Endothelial cell of umbilical vein (primary cell): ENCODE measurements at regions not wholly inside any gene's neighbourhood (a gene's known extent, or its start where the extent isn't known, plus 50 kb on each side); places are given as distances from the start of the nearest gene placed in this dataset.

Source experiments
- BruUV-seq: library from RNA; stranded (reverse); fragments of 400-500 nt; replicated peaks from 2 replicates; lab custom pipeline; 2021; lab: Mats Ljungman, UMichigan
- CTCF ChIA-PET: fragments of 300-600, 350-600 bp; sonication (Branson Sonifier 250); formaldehyde crosslinking; loops from one replicate; lab custom pipeline; 2021; ENCODE audit warnings: antibody characterized with exemption, inconsistent platforms; lab: Charles Lee
- POLR2A ChIA-PET: fragments of 300-600, 350-600 bp; sonication (Branson Sonifier 250); formaldehyde crosslinking; loops from one replicate; lab custom pipeline; 2021; ENCODE audit warnings: antibody characterized with exemption, inconsistent platforms; lab: Charles Lee
- DNase-seq: peaks from one replicate; pipeline ENCODE4 v3.0.0-alpha.2; 2011; ENCODE audit warnings: low read depth, low spot score
- FAIRE-seq: peaks from 2 replicates; lab custom pipeline; 2011; peaks lifted over from hg19 to GRCh38; lab: Jason Lieb, UNC
- H2AFZ ChIP-seq: 2 replicates; pipeline ENCODE4 v1.6.0; 2012; ENCODE audit warnings: low read depth, low read length, control low read depth, inconsistent platforms
- H3K27ac ChIP-seq: 2 replicates; pipeline ENCODE4 v1.5.1; 2011; ENCODE audit warnings: low read depth, mild to moderate bottlenecking, control low read depth, low read length, moderate library complexity; ENCODE audit not compliant: insufficient read depth
- H3K27me3 ChIP-seq, 2 experiments: 2 replicates each; pipeline versions ENCODE4 v1.6.0 to v1.6.1; 2011; ENCODE audit warnings: low read length in 2 of 2, mixed read lengths in 1 of 2; ENCODE audit not compliant: control insufficient read depth in 2 of 2, insufficient read depth in 2 of 2
- H3K36me3 ChIP-seq, 2 experiments: 2 replicates in 1 of 2; 3 replicates in 1 of 2; pipeline ENCODE4 v1.5.1; 2011; ENCODE audit warnings: low read length in 2 of 2, mild to moderate bottlenecking in 1 of 2, moderate library complexity in 1 of 2; ENCODE audit not compliant: control insufficient read depth in 2 of 2, insufficient read depth in 2 of 2; ENCODE audit errors: extremely low read depth in 1 of 2
- H3K4me1 ChIP-seq: 3 replicates; pipeline ENCODE4 v1.5.1; 2011; ENCODE audit warnings: mild to moderate bottlenecking, low read length; ENCODE audit not compliant: control insufficient read depth, insufficient read depth; ENCODE audit errors: extremely low read depth
- H3K4me2 ChIP-seq: 2 replicates; pipeline ENCODE4 v1.6.1; 2011; ENCODE audit warnings: low read length, control low read depth, mixed read lengths; ENCODE audit not compliant: insufficient read depth
- H3K4me3 ChIP-seq, 3 experiments: fragments of 200-600 bp in 1 of 3; sonication (generic), shearing (Covaris generic) in 1 of 3; replicated peaks in 1 of 3; 2 replicates each; pipeline ENCODE4 v1.5.1; 2011 to 2016; ENCODE audit warnings: control low read depth in 3 of 3, low read length in 3 of 3, mild to moderate bottlenecking in 2 of 3, inconsistent platforms in 1 of 3, low read depth in 1 of 3, moderate library complexity in 1 of 3; ENCODE audit not compliant: insufficient read depth in 1 of 3
- H3K79me2 ChIP-seq: 2 replicates; pipeline ENCODE4 v1.6.0; 2012; ENCODE audit warnings: low read length, inconsistent platforms; ENCODE audit not compliant: control insufficient read depth, insufficient read depth
- H3K9ac ChIP-seq: replicated peaks from 2 replicates; pipeline ENCODE3; 2011; ENCODE audit warnings: low read length, control low read depth; ENCODE audit not compliant: insufficient read depth; ENCODE audit errors: extremely low read depth
- H3K9me1 ChIP-seq: replicated peaks from 3 replicates; pipeline ENCODE4 v1.6.0; 2011; ENCODE audit warnings: mild to moderate bottlenecking, low read length; ENCODE audit not compliant: control insufficient read depth, insufficient read depth; ENCODE audit errors: extremely low read depth
- H3K9me3 ChIP-seq: replicated peaks from 2 replicates; pipeline ENCODE4 v1.5.1; 2012; ENCODE audit warnings: low read length, inconsistent platforms; ENCODE audit not compliant: control insufficient read depth, insufficient read depth
- H4K20me1 ChIP-seq: replicated peaks from 2 replicates; pipeline ENCODE3; 2011; ENCODE audit warnings: mild to moderate bottlenecking, low read length; ENCODE audit not compliant: control insufficient read depth, insufficient read depth; ENCODE audit errors: extremely low read depth
- EZH2 ChIP-seq: IDR thresholded peaks from 2 replicates; pipeline ENCODE4 v1.6.1; 2012; ENCODE audit warnings: borderline replicate concordance, low read depth, mild to moderate bottlenecking, moderate library complexity, low read length, inconsistent platforms; ENCODE audit not compliant: severe bottlenecking
- FOS ChIP-seq: IDR thresholded peaks from 2 replicates; pipeline ENCODE4 v1.6.1; 2011; ENCODE audit warnings: mild to moderate bottlenecking, low read length, moderate library complexity, borderline replicate concordance; ENCODE audit not compliant: insufficient read depth
- GATA2 ChIP-seq: IDR thresholded peaks from 2 replicates; pipeline ENCODE4 v1.7.0; 2011; ENCODE audit warnings: low read depth, mild to moderate bottlenecking, moderate library complexity, mixed read lengths, low read length; ENCODE audit not compliant: insufficient read length, insufficient read depth
- JUN ChIP-seq: IDR thresholded peaks from 2 replicates; pipeline ENCODE4 v1.6.1; 2011; ENCODE audit warnings: borderline replicate concordance, low read depth; ENCODE audit not compliant: insufficient read length, insufficient read depth
- MYC ChIP-seq: IDR thresholded peaks from one replicate; pipeline ENCODE4 v1.6.1; 2011; ENCODE audit warnings: mild to moderate bottlenecking, low read depth, low read length
- POLR2A ChIP-seq: IDR thresholded peaks from 2 replicates; pipeline ENCODE4 v1.6.1; 2012; ENCODE audit warnings: low read depth, mild to moderate bottlenecking, control low read depth, low read length
- POLR2AphosphoS5 ChIP-seq: IDR thresholded peaks from 2 replicates; pipeline ENCODE4 v1.6.1; 2012; ENCODE audit warnings: low read depth, mild to moderate bottlenecking, control low read depth, low read length, moderate library complexity; ENCODE audit not compliant: insufficient read depth
- dilution Hi-C: fragments of 300-500 bp; cut with MboI; formaldehyde crosslinking; loops from one replicate; pipeline ENCODE4 v1.15.0; 2019; ENCODE audit warnings: low sequenced_read_pairs; ENCODE audit not compliant: extremely low pct_ligation_motif_present
- intact Hi-C: fragments of 100-400 bp; cut with micrococcal nuclease; formaldehyde crosslinking; loops from one replicate; pipeline ENCODE4 v1.10.0; 2022
- TF ChIP-seq, protein P1 (sequence below): IDR thresholded peaks from 2 replicates; pipeline ENCODE4 v1.6.1; 2011; ENCODE audit not compliant: insufficient read depth, insufficient read length
- TF ChIP-seq, protein P2 (sequence below), 2 donors: IDR thresholded peaks; 1 replicate in 1 of 2; 2 replicates in 1 of 2; pipeline ENCODE4 v1.5.1; 2011; ENCODE audit warnings: low read length in 2 of 2, mild to moderate bottlenecking in 2 of 2, moderate library complexity in 2 of 2, control low read depth in 1 of 2, inconsistent platforms in 1 of 2, low read depth in 1 of 2; ENCODE audit not compliant: insufficient read depth in 1 of 2; ENCODE audit errors: extremely low read depth in 1 of 2

DNA sequence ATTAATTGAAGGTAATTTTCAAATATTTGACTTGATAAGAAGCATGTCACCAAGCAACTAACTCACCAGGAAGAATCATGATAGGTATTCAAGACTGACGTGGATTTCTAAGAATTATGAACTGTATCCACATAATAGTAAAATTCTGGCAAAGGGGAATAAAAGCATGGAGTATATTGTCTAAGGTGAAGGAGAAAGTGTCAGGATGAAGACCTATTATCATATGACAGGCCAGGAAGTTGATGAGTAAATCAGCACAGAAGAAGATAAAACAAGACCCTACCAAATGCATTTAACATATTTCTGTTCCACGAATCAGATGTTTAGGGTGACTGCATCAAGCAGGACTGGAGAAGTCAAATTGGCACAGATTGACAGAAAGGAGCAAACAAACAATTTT, 362.7 kb upstream of the MMS22L start:
- CTCF ChIA-PET, result no interaction called here
- no peak overlapping the region for H3K4me2 ChIP-seq
- H3K27me3 ChIP-seq, result no peaks in the 10 kb centered on the region
- no peaks in the 10 kb centered on the region for H3K4me1 ChIP-seq
- intact Hi-C loops, result no loop called here
- no peaks in the 10 kb centered on the region for H4K20me1 ChIP-seq
- H3K36me3 ChIP-seq, result no peaks in the 10 kb centered on the region
- TF ChIP-seq, protein P1, sequence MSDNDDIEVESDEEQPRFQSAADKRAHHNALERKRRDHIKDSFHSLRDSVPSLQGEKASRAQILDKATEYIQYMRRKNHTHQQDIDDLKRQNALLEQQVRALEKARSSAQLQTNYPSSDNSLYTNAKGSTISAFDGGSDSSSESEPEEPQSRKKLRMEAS, result no peak
- TF ChIP-seq POLR2AphosphoS5 (no peak), EZH2 (no peak), MYC (no peak), JUN (no peak), GATA2 (no peak), POLR2A (no peak), FOS (no peak)
- TF ChIP-seq, protein P2, sequence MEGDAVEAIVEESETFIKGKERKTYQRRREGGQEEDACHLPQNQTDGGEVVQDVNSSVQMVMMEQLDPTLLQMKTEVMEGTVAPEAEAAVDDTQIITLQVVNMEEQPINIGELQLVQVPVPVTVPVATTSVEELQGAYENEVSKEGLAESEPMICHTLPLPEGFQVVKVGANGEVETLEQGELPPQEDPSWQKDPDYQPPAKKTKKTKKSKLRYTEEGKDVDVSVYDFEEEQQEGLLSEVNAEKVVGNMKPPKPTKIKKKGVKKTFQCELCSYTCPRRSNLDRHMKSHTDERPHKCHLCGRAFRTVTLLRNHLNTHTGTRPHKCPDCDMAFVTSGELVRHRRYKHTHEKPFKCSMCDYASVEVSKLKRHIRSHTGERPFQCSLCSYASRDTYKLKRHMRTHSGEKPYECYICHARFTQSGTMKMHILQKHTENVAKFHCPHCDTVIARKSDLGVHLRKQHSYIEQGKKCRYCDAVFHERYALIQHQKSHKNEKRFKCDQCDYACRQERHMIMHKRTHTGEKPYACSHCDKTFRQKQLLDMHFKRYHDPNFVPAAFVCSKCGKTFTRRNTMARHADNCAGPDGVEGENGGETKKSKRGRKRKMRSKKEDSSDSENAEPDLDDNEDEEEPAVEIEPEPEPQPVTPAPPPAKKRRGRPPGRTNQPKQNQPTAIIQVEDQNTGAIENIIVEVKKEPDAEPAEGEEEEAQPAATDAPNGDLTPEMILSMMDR (IDR thresholded peaks at IDR 0.05; ENCODE audit: extremely low read depth in 1 of 2, insufficient read depth in 1 of 2, low read depth in 1 of 2, low read length in 2 of 2), result no peak
- dilution Hi-C loops, result no loop called here
- no peaks in the 10 kb centered on the region for H3K9me1 ChIP-seq
- no peak overlapping the region for H2AFZ ChIP-seq
- no TSS peak for BruUV-seq
- no peak overlapping the region for H3K9ac ChIP-seq
- H3K79me2 ChIP-seq, result no peaks in the 10 kb centered on the region
- no peak for DNase-seq
- H3K9me3 ChIP-seq, result no peaks in the 10 kb centered on the region
- no peak for FAIRE-seq
- POLR2A ChIA-PET, result no interaction called here
- H3K27ac ChIP-seq, result no peak overlapping the region
- H3K4me3 ChIP-seq, result no peak overlapping the region
